ENCODE measurements at regions not wholly inside any gene's neighbourhood (a gene's known extent, or its start where the extent isn't known, plus 50 kb on each side); places are given as distances from the start of the nearest gene placed in this dataset.

- no peak for DNase-seq
- in situ Hi-C loops (cut with HindIII; ENCODE audit: low pct_ligation_motif_present, low sequenced_read_pairs): no loop called here
- Histone ChIP-seq H3K27ac (no peak overlapping the region), H3K36me3 (replicated peaks) (no peaks in the 10 kb centered on the region), H3K4me3 (ENCODE audit: low read depth, low read length) (no peak overlapping the region), H3K27me3 (replicated peaks) (no peaks in the 10 kb centered on the region)
- peak; percentile 61 for TF ChIP-seq CTCF (IDR thresholded peaks at IDR 0.05; ENCODE audit: low read depth, low read length, missing control alignments)
Measured at GRCh38 chr12:58804749-58805148, 115.6 kb downstream of the LRIG3 start.

- in situ Hi-C loops (cut with HindIII; ENCODE audit: low pct_ligation_motif_present, low sequenced_read_pairs): no loop called here
- Histone ChIP-seq H3K27me3 (replicated peaks) (no peaks in the 10 kb centered on the region), H3K27ac (no peak overlapping the region), H3K36me3 (replicated peaks) (no peaks in the 10 kb centered on the region), H3K4me3 (ENCODE audit: low read depth, low read length) (no peak overlapping the region)
- DNase-seq: no peak
- TF ChIP-seq CTCF (IDR thresholded peaks at IDR 0.05; ENCODE audit: low read depth, low read length, missing control alignments): no peak
Measured at GRCh38 chr12:58809064-58809607, 111.2 kb downstream of the LRIG3 start.

- no peak for TF ChIP-seq CTCF (IDR thresholded peaks at IDR 0.05; ENCODE audit: low read depth, low read length, missing control alignments)
Measured at GRCh38 chr12:58811346-58811745, 109.0 kb downstream of the LRIG3 start.

GRCh38 chr12:58812214-58812613, 108.1 kb downstream of the LRIG3 start:
- no peaks in the 10 kb centered on the region for H3K27me3 ChIP-seq (replicated peaks)
- no peak for TF ChIP-seq CTCF (IDR thresholded peaks at IDR 0.05; ENCODE audit: low read depth, low read length, missing control alignments)
- no peaks in the 10 kb centered on the region for H3K36me3 ChIP-seq (replicated peaks)
- DNase-seq: no peak
- in situ Hi-C loops (cut with HindIII; ENCODE audit: low pct_ligation_motif_present, low sequenced_read_pairs): no loop called here
- no peak overlapping the region for H3K4me3 ChIP-seq (ENCODE audit: low read depth, low read length)
- no peak overlapping the region for H3K27ac ChIP-seq

More at GRCh38 chr12:58811346-58811745, 109.0 kb downstream of the LRIG3 start:
- in situ Hi-C loops (cut with HindIII; ENCODE audit: low pct_ligation_motif_present, low sequenced_read_pairs): no loop called here
- Histone ChIP-seq H3K4me3 (ENCODE audit: low read depth, low read length) (no peak overlapping the region), H3K36me3 (replicated peaks) (no peaks in the 10 kb centered on the region), H3K27ac (no peak overlapping the region), H3K27me3 (replicated peaks) (no peaks in the 10 kb centered on the region)
- DNase-seq: no peak

GRCh38 chr12:58814036-58814435, 106.3 kb downstream of the LRIG3 start:
- H3K36me3 ChIP-seq (replicated peaks): no peaks in the 10 kb centered on the region
- in situ Hi-C loops (cut with HindIII; ENCODE audit: low pct_ligation_motif_present, low sequenced_read_pairs): no loop called here
- no peak for TF ChIP-seq CTCF (IDR thresholded peaks at IDR 0.05; ENCODE audit: low read depth, low read length, missing control alignments)
- H3K27me3 ChIP-seq (replicated peaks): no peaks in the 10 kb centered on the region
- no peak overlapping the region for H3K4me3 ChIP-seq (ENCODE audit: low read depth, low read length)
- no peak overlapping the region for H3K27ac ChIP-seq
- no peak for DNase-seq

GRCh38 chr12:58815235-58815634, 105.1 kb downstream of the LRIG3 start:
- in situ Hi-C loops (cut with HindIII; ENCODE audit: low pct_ligation_motif_present, low sequenced_read_pairs): no loop called here
- H3K4me3 ChIP-seq (ENCODE audit: low read depth, low read length): no peak overlapping the region
- TF ChIP-seq CTCF (IDR thresholded peaks at IDR 0.05; ENCODE audit: low read depth, low read length, missing control alignments): no peak
- no peak overlapping the region for H3K27ac ChIP-seq
- DNase-seq: no peak
- H3K27me3 ChIP-seq (replicated peaks): no peaks in the 10 kb centered on the region
- H3K36me3 ChIP-seq (replicated peaks): no peaks in the 10 kb centered on the region
